SK-N-SH (cell line): ENCODE measurements at regions not wholly inside any gene's neighbourhood (a gene's known extent, or its start where the extent isn't known, plus 50 kb on each side); places are given as distances from the start of the nearest gene placed in this dataset.

Experiments
- CTCF ChIA-PET: fragments of 300-600, 350-600 bp; formaldehyde crosslinking; extraction: SDS; loops from one replicate; lab custom pipeline; 2021; lab: Yijun Ruan, JAX
- POLR2A ChIA-PET: fragments of 350-600 bp; sonication (Branson Sonifier 250); formaldehyde crosslinking; extraction: SDS; loops from one replicate; lab custom pipeline; 2020; ENCODE audit warnings: antibody characterized with exemption, inconsistent platforms; lab: Yijun Ruan, JAX
- DNase-seq: peaks from one replicate; pipeline ENCODE4 v3.0.0; 2012
- H2AFZ ChIP-seq: fragments of 200-600 bp; sonication (generic); 2 replicates; pipeline ENCODE4 v1.8.1; 2016; ENCODE audit warnings: antibody characterized with exemption, mild to moderate bottlenecking, low read depth
- H3F3A ChIP-seq: fragments of 200-600 bp; sonication (generic); replicated peaks from 2 replicates; pipeline ENCODE3; 2016; ENCODE audit warnings: antibody characterized with exemption, mild to moderate bottlenecking; ENCODE audit not compliant: insufficient read depth
- H3K27ac ChIP-seq, 2 experiments: fragments of 200-500 bp in 1 of 2; fragments of 200-600 bp in 1 of 2; sonication (Bioruptor generic) in 1 of 2; sonication (generic), shearing (Covaris generic) in 1 of 2; 2 replicates each; pipeline versions ENCODE4 v1.5.1 to v1.6.1; 2014 to 2016; ENCODE audit warnings: low read depth in 2 of 2, inconsistent platforms in 1 of 2, low read length in 1 of 2, mild to moderate bottlenecking in 1 of 2, mixed read lengths in 1 of 2
- H3K27me3 ChIP-seq: fragments of 200-600 bp; sonication (generic), shearing (Covaris generic); 2 replicates; pipeline ENCODE4 v1.6.1; 2016; ENCODE audit warnings: mixed run types; ENCODE audit not compliant: insufficient read depth
- H3K36me3 ChIP-seq, 2 experiments: fragments of 200-500 bp in 1 of 2; fragments of 200-600 bp in 1 of 2; sonication (Bioruptor generic) in 1 of 2; sonication (generic) in 1 of 2; replicated peaks in 1 of 2; 2 replicates each; pipeline versions ENCODE3 to v1.5.1; 2014 to 2016; ENCODE audit warnings: low read length in 1 of 2, mild to moderate bottlenecking in 1 of 2; ENCODE audit not compliant: insufficient read depth in 2 of 2, control insufficient read depth in 1 of 2
- H3K4me1 ChIP-seq, 2 experiments: fragments of 200-500 bp in 1 of 2; fragments of 200-600 bp in 1 of 2; sonication (Bioruptor generic) in 1 of 2; sonication (generic), shearing (Covaris generic) in 1 of 2; 2 replicates each; pipeline versions ENCODE4 v1.5.1 to v1.6.1; 2014 to 2016; ENCODE audit warnings: low read depth in 1 of 2, low read length in 1 of 2, mixed run types in 1 of 2; ENCODE audit not compliant: insufficient read depth in 2 of 2, control insufficient read depth in 1 of 2
- H3K4me2 ChIP-seq: fragments of 200-600 bp; sonication (generic), shearing (Covaris generic); 2 replicates; pipeline ENCODE4 v1.6.1; 2017; ENCODE audit warnings: mixed run types
- H3K4me3 ChIP-seq, 2 experiments: fragments of 200-500 bp in 1 of 2; fragments of 200-600 bp in 1 of 2; sonication (Bioruptor generic) in 1 of 2; sonication (generic), shearing (Covaris generic) in 1 of 2; 2 replicates each; pipeline versions ENCODE4 v1.5.1 to v1.8.1; 2014 to 2016; ENCODE audit warnings: low read depth in 2 of 2, inconsistent platforms in 1 of 2, low read length in 1 of 2, mild to moderate bottlenecking in 1 of 2, mixed read lengths in 1 of 2, moderate library complexity in 1 of 2
- H3K79me2 ChIP-seq: fragments of 200-600 bp; sonication (generic); 2 replicates; pipeline ENCODE4 v1.8.1; 2017; ENCODE audit warnings: mild to moderate bottlenecking; ENCODE audit not compliant: insufficient read depth
- H3K9ac ChIP-seq: fragments of 200-600 bp; sonication (generic); 2 replicates; pipeline ENCODE4 v1.6.1; 2017; ENCODE audit warnings: mixed run types
- H3K9me2 ChIP-seq: fragments of 200-600 bp; sonication (generic); 2 replicates; pipeline ENCODE4 v1.6.1; 2017; ENCODE audit warnings: mixed run types
- H3K9me3 ChIP-seq: fragments of 200-600 bp; sonication (generic); 2 replicates; pipeline ENCODE4 v1.6.1; 2017; ENCODE audit warnings: mixed run types, mild to moderate bottlenecking, moderate library complexity
- H4K20me1 ChIP-seq: fragments of 200-600 bp; sonication (generic); 2 replicates; pipeline ENCODE4 v1.6.1; 2017; ENCODE audit warnings: mild to moderate bottlenecking, mixed run types; ENCODE audit not compliant: insufficient read depth
- ELF1 ChIP-seq: IDR thresholded peaks from 2 replicates; pipeline ENCODE4 v1.4.0; 2012
- EP300 ChIP-seq, 2 experiments: IDR thresholded peaks; 2 replicates each; pipeline versions ENCODE4 v1.4.0 to v1.6.1; 2012; ENCODE audit warnings: borderline replicate concordance in 1 of 2, low read depth in 1 of 2, low read length in 1 of 2
- EZH2phosphoT487 ChIP-seq: fragments of 200-600 bp; sonication (generic); IDR thresholded peaks from 2 replicates; pipeline ENCODE4 v1.6.1; 2017; ENCODE audit warnings: low read depth, mixed run types, mild to moderate bottlenecking, antibody characterized with exemption, moderate library complexity, borderline replicate concordance
- FOXJ3 ChIP-seq: sonication (generic); formaldehyde crosslinking; IDR thresholded peaks from 2 replicates; pipeline ENCODE4 v1.5.1; 2020; ENCODE audit warnings: mild to moderate bottlenecking, missing genetic modification reagents
- FOXM1 ChIP-seq: IDR thresholded peaks from 2 replicates; pipeline ENCODE4 v1.4.0; 2012; ENCODE audit warnings: low read depth, mild to moderate bottlenecking
- JUND ChIP-seq: IDR thresholded peaks from 2 replicates; pipeline ENCODE4 v1.4.0; 2012
- MEF2A ChIP-seq: IDR thresholded peaks from 2 replicates; pipeline ENCODE4 v1.4.0; 2012; ENCODE audit warnings: low read depth, borderline replicate concordance
- MXI1 ChIP-seq: IDR thresholded peaks from 2 replicates; pipeline ENCODE4 v1.6.1; 2012; ENCODE audit warnings: mild to moderate bottlenecking, low read depth, low read length, improper control_type of control experiment
- POLR2AphosphoS5 ChIP-seq: IDR thresholded peaks from 2 replicates; pipeline ENCODE4 v1.6.1; 2012; ENCODE audit warnings: low read depth, low read length
- RCOR1 ChIP-seq: fragments of 150-350 bp; IDR thresholded peaks from 2 replicates; pipeline ENCODE4 v1.6.1; 2017; ENCODE audit warnings: antibody characterized with exemption, low read length
- RXRA ChIP-seq: IDR thresholded peaks from 2 replicates; pipeline ENCODE4 v1.4.0; 2012; ENCODE audit warnings: low read depth, mild to moderate bottlenecking, borderline replicate concordance
- SMC3 ChIP-seq: IDR thresholded peaks from 2 replicates; pipeline ENCODE4 v1.6.1; 2012; ENCODE audit warnings: low read depth, low read length, improper control_type of control experiment
- TCF12 ChIP-seq: IDR thresholded peaks from 2 replicates; pipeline ENCODE4 v1.4.0; 2012
- WGBS: methylation state at CpG from one replicate; pipeline ENCODE4 v1.1.6; 2017; ENCODE audit warnings: low lambda C conversion rate; 5-methylcytosine and 5-hydroxymethylcytosine counted together
- TF ChIP-seq, protein P1 (sequence below): fragments of 150-350 bp; IDR thresholded peaks from 2 replicates; pipeline ENCODE4 v1.6.1; 2017; ENCODE audit warnings: antibody characterized with exemption, low read length, low read depth, borderline replicate concordance
- TF ChIP-seq, protein P2 (sequence below): fragments of 150-350 bp; IDR thresholded peaks from 2 replicates; pipeline ENCODE4 v1.6.1; 2016; ENCODE audit warnings: mild to moderate bottlenecking, low read depth, low read length
- TF ChIP-seq, protein P3 (sequence below): IDR thresholded peaks from 2 replicates; pipeline ENCODE4 v1.4.0; 2012; ENCODE audit warnings: low read depth, borderline replicate concordance
- TF ChIP-seq, protein P4 (sequence below): IDR thresholded peaks from 2 replicates; pipeline ENCODE4; 2012

DNA sequence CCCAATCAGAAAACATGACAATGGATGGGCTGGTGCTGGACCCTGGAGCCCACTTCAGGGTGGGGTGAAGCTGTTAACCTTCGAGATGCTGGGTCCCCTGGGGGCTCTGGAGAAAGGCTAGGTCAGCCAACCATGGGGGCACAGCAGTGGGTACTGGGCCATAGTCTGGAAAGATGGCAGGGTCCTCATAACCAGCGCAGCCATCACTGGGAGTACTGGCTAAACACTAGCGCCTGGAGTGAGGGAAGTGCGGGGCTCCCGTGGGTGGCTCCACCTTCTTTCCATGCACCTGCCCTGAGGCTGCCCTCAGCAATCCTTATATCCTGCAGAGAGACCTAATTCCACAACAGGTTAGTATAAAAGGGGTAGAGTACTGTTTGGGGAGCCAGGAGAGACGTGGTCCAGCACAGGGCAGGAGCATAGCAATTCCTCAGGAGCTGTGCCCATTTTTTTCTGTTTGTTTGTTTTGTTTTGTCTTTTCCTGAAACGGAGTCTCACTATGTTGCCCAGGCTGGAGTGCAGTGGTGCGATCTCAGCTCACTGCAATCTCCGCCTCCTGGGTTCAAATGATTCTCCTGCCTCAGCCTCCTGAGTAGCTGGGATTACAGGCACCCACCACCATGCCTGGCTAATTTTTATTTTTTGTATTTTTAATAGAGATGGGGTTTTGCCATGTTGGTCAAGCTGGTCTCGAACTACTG, 122.6 kb upstream of the MEF2A start:
- Histone ChIP-seq H3K9ac (no peak overlapping the region), H3K4me3 (no peak overlapping the region), H3K27ac (peak overlapping the region; percentile 53 to 68; a peak in 3 of 4 replicates), H2AFZ (no peak overlapping the region), H3K4me1 (peaks cover 8 to 18% of the 10 kb centered on the region in 2 experiments; a peak in 3 of 4 replicates), H3F3A (peaks cover 7% of the 10 kb centered on the region), H3K9me3 (no peaks in the 10 kb centered on the region), H3K4me2 (peak overlapping the region; percentile 49; the same call in 1 of the 2 replicates), H4K20me1 (no peaks in the 10 kb centered on the region), H3K27me3 (no peaks in the 10 kb centered on the region), H3K36me3 (no peaks in the 10 kb centered on the region), H3K9me2 (no peaks in the 10 kb centered on the region), H3K79me2 (no peaks in the 10 kb centered on the region)
- DNase-seq, result peak; percentile 11
- TF ChIP-seq MEF2A, result no peak
- TF ChIP-seq, protein P1, sequence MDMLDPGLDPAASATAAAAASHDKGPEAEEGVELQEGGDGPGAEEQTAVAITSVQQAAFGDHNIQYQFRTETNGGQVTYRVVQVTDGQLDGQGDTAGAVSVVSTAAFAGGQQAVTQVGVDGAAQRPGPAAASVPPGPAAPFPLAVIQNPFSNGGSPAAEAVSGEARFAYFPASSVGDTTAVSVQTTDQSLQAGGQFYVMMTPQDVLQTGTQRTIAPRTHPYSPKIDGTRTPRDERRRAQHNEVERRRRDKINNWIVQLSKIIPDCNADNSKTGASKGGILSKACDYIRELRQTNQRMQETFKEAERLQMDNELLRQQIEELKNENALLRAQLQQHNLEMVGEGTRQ, result no peak
- TF ChIP-seq FOXJ3, result no peak
- no peak for TF ChIP-seq MXI1
- TF ChIP-seq, protein P2, sequence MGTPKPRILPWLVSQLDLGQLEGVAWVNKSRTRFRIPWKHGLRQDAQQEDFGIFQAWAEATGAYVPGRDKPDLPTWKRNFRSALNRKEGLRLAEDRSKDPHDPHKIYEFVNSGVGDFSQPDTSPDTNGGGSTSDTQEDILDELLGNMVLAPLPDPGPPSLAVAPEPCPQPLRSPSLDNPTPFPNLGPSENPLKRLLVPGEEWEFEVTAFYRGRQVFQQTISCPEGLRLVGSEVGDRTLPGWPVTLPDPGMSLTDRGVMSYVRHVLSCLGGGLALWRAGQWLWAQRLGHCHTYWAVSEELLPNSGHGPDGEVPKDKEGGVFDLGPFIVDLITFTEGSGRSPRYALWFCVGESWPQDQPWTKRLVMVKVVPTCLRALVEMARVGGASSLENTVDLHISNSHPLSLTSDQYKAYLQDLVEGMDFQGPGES, result no peak
- no peak for TF ChIP-seq TCF12
- no peak for TF ChIP-seq EP300 (IDR thresholded peaks at IDR 0.05; ENCODE audit: borderline replicate concordance in 1 of 2, low read depth in 1 of 2, low read length in 1 of 2)
- no peak for TF ChIP-seq JUND
- TF ChIP-seq FOXM1, result no peak
- TF ChIP-seq, protein P3, sequence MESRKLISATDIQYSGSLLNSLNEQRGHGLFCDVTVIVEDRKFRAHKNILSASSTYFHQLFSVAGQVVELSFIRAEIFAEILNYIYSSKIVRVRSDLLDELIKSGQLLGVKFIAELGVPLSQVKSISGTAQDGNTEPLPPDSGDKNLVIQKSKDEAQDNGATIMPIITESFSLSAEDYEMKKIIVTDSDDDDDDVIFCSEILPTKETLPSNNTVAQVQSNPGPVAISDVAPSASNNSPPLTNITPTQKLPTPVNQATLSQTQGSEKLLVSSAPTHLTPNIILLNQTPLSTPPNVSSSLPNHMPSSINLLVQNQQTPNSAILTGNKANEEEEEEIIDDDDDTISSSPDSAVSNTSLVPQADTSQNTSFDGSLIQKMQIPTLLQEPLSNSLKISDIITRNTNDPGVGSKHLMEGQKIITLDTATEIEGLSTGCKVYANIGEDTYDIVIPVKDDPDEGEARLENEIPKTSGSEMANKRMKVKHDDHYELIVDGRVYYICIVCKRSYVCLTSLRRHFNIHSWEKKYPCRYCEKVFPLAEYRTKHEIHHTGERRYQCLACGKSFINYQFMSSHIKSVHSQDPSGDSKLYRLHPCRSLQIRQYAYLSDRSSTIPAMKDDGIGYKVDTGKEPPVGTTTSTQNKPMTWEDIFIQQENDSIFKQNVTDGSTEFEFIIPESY, result no peak
- no peak for TF ChIP-seq RCOR1
- TF ChIP-seq ELF1, result no peak
- no peak for TF ChIP-seq POLR2AphosphoS5
- POLR2A ChIA-PET, result no interaction called here
- CTCF ChIA-PET, result no interaction called here
- 80% methylated on average over 9 of the region's 10 CpGs for WGBS

DNA sequence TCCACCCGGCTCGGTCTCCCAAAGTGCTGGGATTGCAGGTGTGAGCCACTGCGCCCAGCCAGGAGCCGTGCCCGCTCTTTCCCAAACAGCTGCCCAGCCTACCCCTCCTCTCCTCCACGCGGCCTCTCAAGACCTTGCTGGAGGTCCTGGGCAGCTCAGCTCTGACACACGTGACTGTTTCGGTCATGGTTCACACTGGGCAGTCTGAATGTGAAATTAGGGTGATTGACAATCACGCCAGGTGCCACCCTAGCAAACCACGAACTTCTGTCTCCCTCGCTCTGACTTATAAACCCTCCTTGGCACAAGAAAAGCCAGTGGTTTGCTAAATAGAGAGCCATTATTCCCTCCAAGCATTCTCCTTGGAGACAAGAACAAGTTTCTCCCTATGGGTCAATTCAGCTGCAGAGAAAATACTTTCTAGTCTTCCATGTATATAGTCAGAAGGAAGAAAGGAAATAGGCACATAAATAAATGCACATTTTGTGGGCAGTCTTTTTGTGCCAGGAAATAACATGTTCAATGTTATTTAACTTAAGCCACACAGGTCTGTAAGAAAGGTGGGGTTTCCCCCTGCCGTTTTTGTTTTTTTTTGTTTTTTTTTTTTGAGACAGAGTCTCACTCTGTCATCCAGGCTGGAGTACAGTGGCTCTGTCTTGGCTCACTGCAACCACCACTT, 121.9 kb upstream of the MEF2A start:
- peak; percentile 9 for DNase-seq
- TF ChIP-seq RCOR1, result no peak
- TF ChIP-seq EZH2phosphoT487, result no peak
- TF ChIP-seq RXRA, result no peak
- TF ChIP-seq SMC3, result no peak
- TF ChIP-seq, protein P4, sequence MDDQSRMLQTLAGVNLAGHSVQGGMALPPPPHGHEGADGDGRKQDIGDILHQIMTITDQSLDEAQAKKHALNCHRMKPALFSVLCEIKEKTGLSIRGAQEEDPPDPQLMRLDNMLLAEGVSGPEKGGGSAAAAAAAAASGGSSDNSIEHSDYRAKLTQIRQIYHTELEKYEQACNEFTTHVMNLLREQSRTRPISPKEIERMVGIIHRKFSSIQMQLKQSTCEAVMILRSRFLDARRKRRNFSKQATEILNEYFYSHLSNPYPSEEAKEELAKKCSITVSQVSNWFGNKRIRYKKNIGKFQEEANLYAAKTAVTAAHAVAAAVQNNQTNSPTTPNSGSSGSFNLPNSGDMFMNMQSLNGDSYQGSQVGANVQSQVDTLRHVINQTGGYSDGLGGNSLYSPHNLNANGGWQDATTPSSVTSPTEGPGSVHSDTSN, result no peak
- Histone ChIP-seq H3K4me1 (peaks cover 8 to 18% of the 10 kb centered on the region in 2 experiments; a peak in 3 of 4 replicates), H2AFZ (no peak overlapping the region), H3K9me2 (no peaks in the 10 kb centered on the region), H4K20me1 (no peaks in the 10 kb centered on the region), H3K79me2 (no peaks in the 10 kb centered on the region), H3K4me3 (no peak overlapping the region), H3F3A (peaks cover 7% of the 10 kb centered on the region), H3K27ac (no peak overlapping the region), H3K4me2 (no peak overlapping the region), H3K27me3 (no peaks in the 10 kb centered on the region), H3K9ac (no peak overlapping the region), H3K9me3 (no peaks in the 10 kb centered on the region), H3K36me3 (no peaks in the 10 kb centered on the region)
- WGBS, result 92% methylated on average over 13 of the region's 13 CpGs
- ChIA-PET POLR2A (no interaction called here), CTCF (no interaction called here)
